IMR-90 (cell line): ENCODE measurements at regions not wholly inside any gene's neighbourhood (a gene's known extent, or its start where the extent isn't known, plus 50 kb on each side); places are given as distances from the start of the nearest gene placed in this dataset.

Experiments
- ATAC-seq: fragments of 200-7000 bp; cut with Tn5 transposase; 2 replicates; pipeline ENCODE4 v1.9.1; 2020; ENCODE audit warnings: low read depth, mild to moderate bottlenecking, moderate library complexity
- BruUV-seq: library from RNA; stranded (reverse); fragments of 400-500 nt; replicated peaks from 2 replicates; lab custom pipeline; 2021; lab: Mats Ljungman, UMichigan
- CTCF ChIA-PET: fragments of 300-600 bp; formaldehyde crosslinking; extraction: SDS; loops from one replicate; lab custom pipeline; 2021; ENCODE audit warnings: antibody characterized with exemption; lab: Yijun Ruan, JAX
- POLR2A ChIA-PET: fragments of 300-600 bp; sonication (Branson Sonifier 250); formaldehyde crosslinking; loops from one replicate; lab custom pipeline; 2022; ENCODE audit warnings: antibody characterized with exemption; ENCODE audit not compliant: unreplicated experiment; lab: Charles Lee
- DNase-seq: peaks from one replicate; pipeline ENCODE4 v3.0.0; 2013
- H2AFZ ChIP-seq: replicated peaks from 2 replicates; pipeline ENCODE3; 2013; ENCODE audit warnings: low read length, mild to moderate bottlenecking; ENCODE audit not compliant: poor library complexity
- H2AK5ac ChIP-seq: 2 replicates; pipeline ENCODE4 v1.6.1; 2013; ENCODE audit warnings: low read depth, low read length, inconsistent platforms
- H2AK9ac ChIP-seq: replicated peaks from 2 replicates; pipeline ENCODE3; 2013; ENCODE audit warnings: mild to moderate bottlenecking, low read depth, low read length, moderate library complexity; ENCODE audit not compliant: poor library complexity
- H2BK120ac ChIP-seq: 2 replicates; pipeline ENCODE4 v1.6.1; 2013; ENCODE audit warnings: low read depth, low read length, inconsistent platforms
- H2BK15ac ChIP-seq: 3 replicates; pipeline ENCODE4 v1.6.1; 2013; ENCODE audit warnings: low read depth, low read length, inconsistent platforms
- H2BK20ac ChIP-seq: 2 replicates; pipeline ENCODE4 v1.6.1; 2013; ENCODE audit warnings: low read depth, mild to moderate bottlenecking, inconsistent platforms, low read length, moderate library complexity
- H2BK5ac ChIP-seq: 2 replicates; pipeline ENCODE4 v1.6.1; 2013; ENCODE audit warnings: mild to moderate bottlenecking, low read depth, low read length, inconsistent platforms; ENCODE audit not compliant: poor library complexity, severe bottlenecking
- H3K14ac ChIP-seq: replicated peaks from 2 replicates; pipeline ENCODE4 v1.6.1; 2013; ENCODE audit warnings: low read depth, low read length, inconsistent platforms
- H3K18ac ChIP-seq: 2 replicates; pipeline ENCODE4 v1.6.1; 2013; ENCODE audit warnings: low read depth, low read length, control low read depth
- H3K23ac ChIP-seq: 2 replicates; pipeline ENCODE4 v1.6.1; 2013; ENCODE audit warnings: low read depth, low read length, inconsistent platforms
- H3K27ac ChIP-seq: 2 replicates; pipeline ENCODE4 v1.5.1; 2013; ENCODE audit warnings: mild to moderate bottlenecking, control low read depth, low read length; ENCODE audit not compliant: insufficient read depth
- H3K27me3 ChIP-seq: 2 replicates; pipeline ENCODE4 v1.6.1; 2013; ENCODE audit warnings: low read length; ENCODE audit not compliant: control insufficient read depth, insufficient read depth
- H3K36me3 ChIP-seq: 2 replicates; pipeline ENCODE4 v1.6.1; 2013; ENCODE audit warnings: low read length, mixed read lengths; ENCODE audit not compliant: control insufficient read depth, insufficient read depth
- H3K4ac ChIP-seq: 2 replicates; pipeline ENCODE4 v1.6.1; 2013; ENCODE audit warnings: low read depth, low read length, inconsistent platforms
- H3K4me1 ChIP-seq: 2 replicates; pipeline ENCODE4 v1.6.1; 2013; ENCODE audit warnings: low read length, mixed read lengths; ENCODE audit not compliant: control insufficient read depth, insufficient read depth
- H3K4me2 ChIP-seq: 2 replicates; pipeline ENCODE4 v1.6.1; 2013; ENCODE audit warnings: low read depth, mild to moderate bottlenecking, control low read depth, low read length, moderate library complexity
- H3K4me3 ChIP-seq: 2 replicates; pipeline ENCODE4 v1.5.1; 2013; ENCODE audit warnings: low read depth, mild to moderate bottlenecking, control low read depth, low read length, moderate library complexity; ENCODE audit not compliant: insufficient read depth
- H3K56ac ChIP-seq: 2 replicates; pipeline ENCODE4 v1.6.1; 2013; ENCODE audit warnings: low read length, inconsistent platforms; ENCODE audit not compliant: insufficient read depth; ENCODE audit errors: extremely low read depth
- H3K79me1 ChIP-seq, 2 experiments: 2 replicates each; pipeline ENCODE4 v1.6.1; 2013; ENCODE audit warnings: low read length in 2 of 2, inconsistent platforms in 1 of 2, low read depth in 1 of 2
- H3K9ac ChIP-seq: 2 replicates; pipeline ENCODE4 v1.6.1; 2013; ENCODE audit warnings: low read depth, low read length, control low read depth
- H3K9me1 ChIP-seq: 2 replicates; pipeline ENCODE4 v1.6.1; 2013; ENCODE audit warnings: low read length, inconsistent platforms; ENCODE audit not compliant: insufficient read depth
- H3K9me3 ChIP-seq: 2 replicates; pipeline ENCODE4 v1.6.1; 2013; ENCODE audit warnings: low read length; ENCODE audit not compliant: control insufficient read depth, insufficient read depth
- H4K20me1 ChIP-seq: 2 replicates; pipeline ENCODE4 v1.6.1; 2013; ENCODE audit warnings: low read length, inconsistent platforms; ENCODE audit not compliant: insufficient read depth
- H4K5ac ChIP-seq: 2 replicates; pipeline ENCODE4 v1.6.1; 2013; ENCODE audit warnings: mild to moderate bottlenecking, low read depth, low read length, control low read depth
- H4K8ac ChIP-seq, 2 experiments: 2 replicates each; pipeline ENCODE4 v1.6.1; 2013; ENCODE audit warnings: low read depth in 2 of 2, low read length in 2 of 2, control low read depth in 1 of 2, inconsistent platforms in 1 of 2
- H4K91ac ChIP-seq: 2 replicates; pipeline ENCODE4 v1.6.1; 2013; ENCODE audit warnings: low read depth, low read length, inconsistent platforms; ENCODE audit not compliant: insufficient read depth
- BHLHE40 ChIP-seq: fragments of 150-350 bp; IDR thresholded peaks from 2 replicates; pipeline ENCODE4 v1.6.1; 2016; ENCODE audit warnings: mild to moderate bottlenecking, low read depth, low read length
- CEBPB ChIP-seq: IDR thresholded peaks from 2 replicates; pipeline ENCODE4 v1.6.1; 2012; ENCODE audit warnings: low read depth, low read length, improper control_type of control experiment
- CTCF ChIP-seq: conservative IDR thresholded peaks from 2 replicates; pipeline ENCODE4 v1.5.1; 2012; ENCODE audit warnings: mild to moderate bottlenecking, low read depth, low read length, improper control_type of control experiment
- ELK1 ChIP-seq: fragments of 150-350 bp; IDR thresholded peaks from 2 replicates; pipeline ENCODE4 v1.6.1; 2016; ENCODE audit warnings: low read depth, mild to moderate bottlenecking, low read length, moderate library complexity, borderline replicate concordance
- FOS ChIP-seq: fragments of 150-350 bp; IDR thresholded peaks from 2 replicates; pipeline ENCODE4 v1.6.1; 2016; ENCODE audit warnings: low read depth, low read length
- MAFK ChIP-seq: IDR thresholded peaks from 2 replicates; pipeline ENCODE4 v1.6.1; 2012; ENCODE audit warnings: low read depth, low read length, improper control_type of control experiment
- MAZ ChIP-seq: IDR thresholded peaks from 2 replicates; pipeline ENCODE4 v1.6.1; 2012; ENCODE audit warnings: low read depth, mild to moderate bottlenecking, low read length, improper control_type of control experiment, moderate library complexity, borderline replicate concordance
- MXI1 ChIP-seq: IDR thresholded peaks from 2 replicates; pipeline ENCODE4 v1.6.1; 2012; ENCODE audit warnings: low read depth, mild to moderate bottlenecking, low read length, moderate library complexity, borderline replicate concordance
- NFE2L2 ChIP-seq: fragments of 150-350 bp; IDR thresholded peaks from 2 replicates; pipeline ENCODE4 v1.6.1; 2016; ENCODE audit warnings: low read depth, mild to moderate bottlenecking, low read length
- POLR2A ChIP-seq: IDR thresholded peaks from 2 replicates; pipeline ENCODE4 v1.6.1; 2012; ENCODE audit warnings: mild to moderate bottlenecking, low read depth, low read length
- RAD21 ChIP-seq: IDR thresholded peaks from 2 replicates; pipeline ENCODE4 v1.6.1; 2012; ENCODE audit warnings: low read length, improper control_type of control experiment
- RCOR1 ChIP-seq: IDR thresholded peaks from 2 replicates; pipeline ENCODE4 v1.6.1; 2012; ENCODE audit warnings: mild to moderate bottlenecking, low read length, improper control_type of control experiment; ENCODE audit not compliant: insufficient replicate concordance
- RFX5 ChIP-seq: IDR thresholded peaks from 2 replicates; pipeline ENCODE4 v1.8.0; 2012; ENCODE audit warnings: low read depth, mild to moderate bottlenecking, low read length, moderate library complexity
- SMC3 ChIP-seq: fragments of 150-350 bp; IDR thresholded peaks from 2 replicates; pipeline ENCODE4 v1.6.1; 2016; ENCODE audit warnings: low read depth, mild to moderate bottlenecking, antibody characterized with exemption, low read length, moderate library complexity
- USF2 ChIP-seq: fragments of 150-350 bp; IDR thresholded peaks from 2 replicates; pipeline ENCODE4 v1.6.1; 2017; ENCODE audit warnings: mild to moderate bottlenecking, antibody characterized with exemption, low read length, low read depth
- WGBS, 2 experiments: methylation state at CpG; one replicate each; pipeline versions ENCODE4 v1.1.5 to v1.1.7; 2013; ENCODE audit warnings: missing lambda C conversion rate in 2 of 2; ENCODE audit not compliant: insufficient read length in 1 of 2; ENCODE audit errors: extremely low coverage in 2 of 2; 5-methylcytosine and 5-hydroxymethylcytosine counted together
- dilution Hi-C: fragments of 300-500 bp; cut with HindIII; formaldehyde crosslinking; loops from one replicate; pipeline ENCODE4 v1.14.3; 2018; ENCODE audit warnings: low sequenced_read_pairs; ENCODE audit not compliant: unreplicated experiment
- in situ Hi-C: fragments of 300-500 bp; cut with MboI; formaldehyde crosslinking; loops from 3 replicates; pipeline ENCODE4 v1.14.3; 2019; ENCODE audit warnings: low sequenced_read_pairs, inconsistent platforms, mixed read lengths
- intact Hi-C: fragments of 100-400 bp; cut with micrococcal nuclease; formaldehyde crosslinking; loops from 2 replicates; pipeline ENCODE4 v1.10.0; 2022

- DNase-seq (no peak), ATAC-seq (no peak)
- H2AK9ac ChIP-seq = no peak overlapping the region
- dilution Hi-C loops = no loop called here
- H2AK5ac ChIP-seq = no peak overlapping the region
- H2BK120ac ChIP-seq = no peak overlapping the region
- no peak overlapping the region for H3K4ac ChIP-seq
- H3K27me3 ChIP-seq = no peaks in the 10 kb centered on the region
- H3K4me3 ChIP-seq = no peak overlapping the region
- H3K14ac ChIP-seq = no peak overlapping the region
- no peak overlapping the region for H4K5ac ChIP-seq
- no peak overlapping the region for H3K27ac ChIP-seq
- peaks cover 32% of the 10 kb centered on the region for H3K9me3 ChIP-seq
- H3K4me2 ChIP-seq = no peak overlapping the region
- H3K18ac ChIP-seq = no peak overlapping the region
- no peaks in the 10 kb centered on the region for H4K20me1 ChIP-seq
- H4K8ac ChIP-seq = no peak overlapping the region
- intact Hi-C loops = no loop called here
- in situ Hi-C loops = no loop called here
- no peak for TF ChIP-seq RAD21
- TF ChIP-seq NFE2L2 = no peak
- TF ChIP-seq CTCF = no peak
- TF ChIP-seq MAZ = no peak
- no peak for TF ChIP-seq SMC3
- no peak for TF ChIP-seq CEBPB
- no peak for TF ChIP-seq ELK1
- no peak for TF ChIP-seq FOS
- no peak for TF ChIP-seq MXI1
- no peak for TF ChIP-seq USF2
- no peak for TF ChIP-seq MAFK
- no peak for TF ChIP-seq RFX5
- TF ChIP-seq RCOR1 = no peak
- no peak for TF ChIP-seq BHLHE40
- no peak for TF ChIP-seq POLR2A
- no peaks in the 10 kb centered on the region for H3K9me1 ChIP-seq
- 33% methylated on average over 3 of the region's 8 CpGs; no CpG with 5 or more reads in 1 of the 2 experiments for WGBS, 2 experiments
- H3K4me1 ChIP-seq = no peaks in the 10 kb centered on the region
- H2BK15ac ChIP-seq = no peak overlapping the region
- no peak overlapping the region for H4K91ac ChIP-seq
- no peak overlapping the region for H3K9ac ChIP-seq
- no peak overlapping the region for H2AFZ ChIP-seq
- no peaks in the 10 kb centered on the region for H3K36me3 ChIP-seq
- CTCF ChIA-PET = no interaction called here
- BruUV-seq = no TSS peak
- no peak overlapping the region for H3K56ac ChIP-seq
- H3K23ac ChIP-seq = no peak overlapping the region
- no peak overlapping the region for H2BK5ac ChIP-seq
- no peaks in the 10 kb centered on the region for H3K79me1 ChIP-seq
- H2BK20ac ChIP-seq = no peak overlapping the region
- POLR2A ChIA-PET = no interaction called here
Observed at GRCh38 chr2:239711911-239712570, 311.2 kb upstream of the HDAC4 start.
